Lower leg skin (tissue), 3 donors: ENCODE measurements at regions not wholly inside any gene's neighbourhood (a gene's known extent, or its start where the extent isn't known, plus 50 kb on each side); places are given as distances from the start of the nearest gene placed in this dataset.

Experiments
- POLR2A ChIP-seq, 2 donors: fragments of 450-650 bp; IDR thresholded peaks; one replicate each; pipeline ENCODE4 v1.6.1; 2016 to 2017; ENCODE audit warnings: antibody characterized with exemption in 2 of 2, mild to moderate bottlenecking in 1 of 2, moderate library complexity in 1 of 2
- TF ChIP-seq, protein P1 (sequence below), 3 donors: fragments of 450-650 bp; IDR thresholded peaks; one replicate each; pipeline ENCODE4 v1.5.1; 2016; ENCODE audit warnings: antibody characterized with exemption in 3 of 3, mild to moderate bottlenecking in 3 of 3, moderate library complexity in 2 of 3

DNA sequence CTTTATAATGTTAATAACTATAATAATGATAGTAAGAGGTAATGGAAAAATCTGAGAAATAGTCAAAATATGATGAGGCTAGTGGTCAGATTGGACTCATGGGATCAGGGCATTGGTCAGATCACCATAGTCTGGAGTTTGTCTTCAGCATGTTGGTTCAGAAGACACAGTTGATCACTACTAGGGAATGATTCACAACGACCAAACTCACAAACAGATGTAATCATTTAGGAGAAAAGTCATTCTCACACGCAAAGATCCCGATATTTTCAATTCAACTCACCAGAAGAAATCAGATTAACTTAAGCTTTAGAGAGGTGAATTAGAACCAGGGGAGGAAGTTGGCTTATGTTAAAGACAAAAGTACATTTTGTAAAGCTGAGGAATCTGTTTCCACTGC lies 131.8 kb downstream of the LURAP1L start:
- TF ChIP-seq, protein P1, sequence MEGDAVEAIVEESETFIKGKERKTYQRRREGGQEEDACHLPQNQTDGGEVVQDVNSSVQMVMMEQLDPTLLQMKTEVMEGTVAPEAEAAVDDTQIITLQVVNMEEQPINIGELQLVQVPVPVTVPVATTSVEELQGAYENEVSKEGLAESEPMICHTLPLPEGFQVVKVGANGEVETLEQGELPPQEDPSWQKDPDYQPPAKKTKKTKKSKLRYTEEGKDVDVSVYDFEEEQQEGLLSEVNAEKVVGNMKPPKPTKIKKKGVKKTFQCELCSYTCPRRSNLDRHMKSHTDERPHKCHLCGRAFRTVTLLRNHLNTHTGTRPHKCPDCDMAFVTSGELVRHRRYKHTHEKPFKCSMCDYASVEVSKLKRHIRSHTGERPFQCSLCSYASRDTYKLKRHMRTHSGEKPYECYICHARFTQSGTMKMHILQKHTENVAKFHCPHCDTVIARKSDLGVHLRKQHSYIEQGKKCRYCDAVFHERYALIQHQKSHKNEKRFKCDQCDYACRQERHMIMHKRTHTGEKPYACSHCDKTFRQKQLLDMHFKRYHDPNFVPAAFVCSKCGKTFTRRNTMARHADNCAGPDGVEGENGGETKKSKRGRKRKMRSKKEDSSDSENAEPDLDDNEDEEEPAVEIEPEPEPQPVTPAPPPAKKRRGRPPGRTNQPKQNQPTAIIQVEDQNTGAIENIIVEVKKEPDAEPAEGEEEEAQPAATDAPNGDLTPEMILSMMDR (IDR thresholded peaks at IDR 0.05): no peak
- TF ChIP-seq POLR2A (IDR thresholded peaks at IDR 0.05): no peak
